HCT116 (cell line): ENCODE measurements at regions not wholly inside any gene's neighbourhood (a gene's known extent, or its start where the extent isn't known, plus 50 kb on each side); places are given as distances from the start of the nearest gene placed in this dataset.

Source experiments
- ATAC-seq: fragments of 200-7000 bp; cut with Tn5 transposase; 2 replicates; pipeline ENCODE4 v1.9.1; 2020; ENCODE audit warnings: mild to moderate bottlenecking, moderate library complexity
- BruUV-seq: library from RNA; stranded (reverse); fragments of 400-500 nt; replicated peaks from 2 replicates; lab custom pipeline; 2021; lab: Mats Ljungman, UMichigan
- CTCF ChIA-PET: fragments of 300-600 bp; sonication (Branson Sonifier 250); formaldehyde crosslinking; loops from one replicate; lab custom pipeline; 2021; ENCODE audit warnings: antibody characterized with exemption; lab: Charles Lee
- POLR2A ChIA-PET: fragments of 300-600, 350-600 bp; sonication (Branson Sonifier 250); formaldehyde crosslinking; loops from one replicate; lab custom pipeline; 2021; ENCODE audit warnings: antibody characterized with exemption; lab: Charles Lee
- RAD21 ChIA-PET, 2 experiments: fragments of 300-600 bp; sonication (Branson Sonifier 250); formaldehyde crosslinking; loops; one replicate each; lab custom pipeline; 2023; ENCODE audit warnings: low total read pairs in 2 of 2; ENCODE audit not compliant: uncharacterized antibody in 2 of 2, unreplicated experiment in 2 of 2, low non-redundant PET in 1 of 2; lab: Charles Lee
- DNase-seq: peaks from one replicate; pipeline ENCODE4 v3.0.0-alpha.2; 2010; ENCODE audit warnings: low read depth, low spot score
- H2AFZ ChIP-seq: fragments of 200-600 bp; shearing (Covaris generic), sonication (generic); 2 replicates; pipeline ENCODE4 v1.6.1; 2017; ENCODE audit warnings: low read depth, mixed run types, mixed read lengths, antibody characterized with exemption, low read length; ENCODE audit not compliant: poor library complexity, severe bottlenecking
- H3K27ac ChIP-seq: 2 replicates; pipeline ENCODE4 v1.5.1; 2012; ENCODE audit warnings: low read depth, low read length
- H3K27me3 ChIP-seq: fragments of 200-600 bp; sonication (generic); 2 replicates; pipeline ENCODE4 v1.6.1; 2016; ENCODE audit warnings: mixed run types, low read length, mixed read lengths; ENCODE audit not compliant: insufficient read depth
- H3K36me3 ChIP-seq, 2 experiments: fragments of 200-500 bp in 1 of 2; fragments of 200-600 bp in 1 of 2; sonication (Bioruptor generic) in 1 of 2; sonication (generic) in 1 of 2; 2 replicates each; pipeline versions ENCODE4 v1.5.1 to v1.6.1; 2014 to 2016; ENCODE audit warnings: low read length in 2 of 2, inconsistent platforms in 1 of 2, mixed read lengths in 1 of 2, mixed run types in 1 of 2; ENCODE audit not compliant: insufficient read depth in 2 of 2, control insufficient read depth in 1 of 2
- H3K4me1 ChIP-seq, 2 experiments: fragments of 200-600 bp in 1 of 2; sonication (generic) in 1 of 2; 2 replicates each; pipeline versions ENCODE4 v1.5.1 to v1.6.1; 2012 to 2017; ENCODE audit warnings: low read length in 2 of 2, inconsistent platforms in 1 of 2, mild to moderate bottlenecking in 1 of 2, mixed read lengths in 1 of 2, mixed run types in 1 of 2, moderate library complexity in 1 of 2; ENCODE audit not compliant: insufficient read depth in 2 of 2, control insufficient read depth in 1 of 2
- H3K4me2 ChIP-seq: fragments of 200-600 bp; sonication (generic); 2 replicates; pipeline ENCODE4 v1.6.1; 2017; ENCODE audit warnings: mixed run types, low read length, mixed read lengths
- H3K4me3 ChIP-seq, 2 experiments: fragments of 200-600 bp in 1 of 2; sonication (generic) in 1 of 2; replicated peaks in 1 of 2; 2 replicates each; pipeline ENCODE4 v1.5.1; 2011 to 2016; ENCODE audit warnings: low read length in 2 of 2, control low read depth in 1 of 2, low read depth in 1 of 2, mild to moderate bottlenecking in 1 of 2, mixed read lengths in 1 of 2, mixed run types in 1 of 2
- H3K79me2 ChIP-seq: fragments of 200-600 bp; sonication (generic); 2 replicates; pipeline ENCODE4 v1.6.1; 2017; ENCODE audit warnings: mild to moderate bottlenecking, mixed run types, low read length, moderate library complexity, mixed read lengths; ENCODE audit not compliant: insufficient read depth
- H3K9ac ChIP-seq: fragments of 200-600 bp; sonication (generic); 2 replicates; pipeline ENCODE4 v1.6.1; 2016; ENCODE audit warnings: low read length, mixed read lengths
- H3K9me2 ChIP-seq: fragments of 200-600 bp; sonication (generic), shearing (Covaris generic); 2 replicates; pipeline ENCODE4 v1.6.1; 2017; ENCODE audit warnings: mixed run types, mild to moderate bottlenecking, moderate library complexity; ENCODE audit not compliant: insufficient read depth
- H3K9me3 ChIP-seq, 2 experiments: fragments of 200-500 bp in 1 of 2; fragments of 200-600 bp in 1 of 2; sonication (Bioruptor generic) in 1 of 2; sonication (generic) in 1 of 2; 2 replicates each; pipeline ENCODE4 v1.6.1; 2014 to 2017; ENCODE audit warnings: low read length in 2 of 2, mixed read lengths in 2 of 2, inconsistent platforms in 1 of 2, low read depth in 1 of 2, mild to moderate bottlenecking in 1 of 2, mixed run types in 1 of 2, moderate library complexity in 1 of 2; ENCODE audit not compliant: control insufficient read depth in 1 of 2, insufficient read depth in 1 of 2
- H4K20me1 ChIP-seq: fragments of 200-600 bp; sonication (generic), shearing (Covaris generic); 2 replicates; pipeline ENCODE4 v1.6.1; 2017; ENCODE audit warnings: mixed run types, mild to moderate bottlenecking, moderate library complexity; ENCODE audit not compliant: insufficient read depth
- CBX3 ChIP-seq: IDR thresholded peaks from 2 replicates; pipeline ENCODE4 v1.6.1; 2012; ENCODE audit warnings: low read depth
- CEBPB ChIP-seq: IDR thresholded peaks from 2 replicates; pipeline ENCODE4 v1.6.1; 2012; ENCODE audit warnings: low read depth
- EGR1 ChIP-seq: IDR thresholded peaks from 2 replicates; pipeline ENCODE4 v1.6.1; 2012; ENCODE audit warnings: low read depth
- EZH2phosphoT487 ChIP-seq: fragments of 200-600 bp; IDR thresholded peaks from 2 replicates; pipeline ENCODE4 v1.6.1; 2018; ENCODE audit warnings: antibody characterized with exemption, borderline replicate concordance
- JUND ChIP-seq: IDR thresholded peaks from 2 replicates; pipeline ENCODE4 v1.6.1; 2012
- POLR2A ChIP-seq: IDR thresholded peaks from 2 replicates; pipeline ENCODE4 v1.7.0; 2011; ENCODE audit warnings: borderline replicate concordance; ENCODE audit not compliant: insufficient read depth, insufficient read length; ENCODE audit errors: extremely low read depth
- POLR2AphosphoS5 ChIP-seq: IDR thresholded peaks from 2 replicates; pipeline ENCODE4 v1.6.1; 2011; ENCODE audit warnings: mild to moderate bottlenecking, low read depth, low read length, moderate library complexity
- RAD21 ChIP-seq: IDR thresholded peaks from 2 replicates; pipeline ENCODE4 v1.6.1; 2012; ENCODE audit warnings: low read depth, mild to moderate bottlenecking
- SIN3A ChIP-seq: IDR thresholded peaks from 2 replicates; pipeline ENCODE4 v1.6.1; 2012; ENCODE audit warnings: low read depth
- ZFX ChIP-seq: fragments of 450-650 bp; IDR thresholded peaks from 2 replicates; pipeline ENCODE4 v1.6.1; 2017
- ZNF274 ChIP-seq: fragments of 200-500 bp; sonication (Bioruptor generic); IDR thresholded peaks from 2 replicates; pipeline ENCODE4 v1.6.1; 2014; ENCODE audit warnings: mild to moderate bottlenecking, low read depth, low read length, inconsistent platforms
- intact Hi-C: fragments of 100-400 bp; cut with micrococcal nuclease; formaldehyde crosslinking; loops from 2 replicates; pipeline ENCODE4 v1.10.0; 2022
- TF ChIP-seq, protein P1 (sequence below), 3 experiments: fragments of 200-600 bp in 1 of 3; sonication (generic) in 1 of 3; IDR thresholded peaks in 2 of 3; conservative IDR thresholded peaks in 1 of 3; 2 replicates each; pipeline ENCODE4 v1.5.1; 2012 to 2017; ENCODE audit warnings: low read depth in 2 of 3, low read length in 2 of 3, antibody characterized with exemption in 1 of 3, borderline replicate concordance in 1 of 3, control low read depth in 1 of 3, mild to moderate bottlenecking in 1 of 3, mixed read lengths in 1 of 3, mixed run types in 1 of 3, moderate library complexity in 1 of 3; ENCODE audit not compliant: insufficient read depth in 1 of 3
- TF ChIP-seq, protein P2 (sequence below): IDR thresholded peaks from 2 replicates; pipeline ENCODE4 v1.6.1; 2012
- TF ChIP-seq, protein P3 (sequence below): IDR thresholded peaks from 2 replicates; pipeline ENCODE4 v1.6.1; 2012; ENCODE audit warnings: low read depth
- TF ChIP-seq, protein P4 (sequence below): IDR thresholded peaks from 2 replicates; pipeline ENCODE4 v1.6.1; 2012

DNA sequence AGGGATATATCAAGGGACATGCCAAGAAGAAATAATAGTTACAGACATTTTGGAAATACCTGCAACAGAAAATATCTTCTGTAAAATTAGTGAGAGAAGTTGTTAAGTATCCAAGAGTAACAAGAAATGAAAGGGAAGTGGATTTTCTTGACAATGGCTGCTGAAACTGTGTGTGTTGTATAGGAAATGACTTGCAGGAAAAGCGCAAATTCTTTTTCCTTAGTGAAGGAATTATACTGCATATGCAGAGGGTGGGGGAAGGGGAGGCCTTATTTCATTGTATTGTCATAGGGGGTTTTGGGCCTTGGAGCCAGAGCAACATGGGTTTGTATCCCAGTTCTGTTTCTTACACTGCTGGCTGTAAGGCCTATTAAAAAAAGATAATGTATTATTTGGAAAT is 84.4 kb upstream of the DDHD1 start:
- Histone ChIP-seq H2AFZ (no peak overlapping the region), H3K9ac (no peak overlapping the region), H3K27me3 (no peaks in the 10 kb centered on the region), H3K9me3 (no peaks in the 10 kb centered on the region), H3K36me3 (no peaks in the 10 kb centered on the region), H3K4me2 (no peak overlapping the region), H3K9me2 (0 out of 2 replicates have a peak, but pooled peaks cover 3% of the 10 kb centered on the region), H3K4me1 (no peaks in the 10 kb centered on the region), H3K4me3 (no peak overlapping the region), H3K79me2 (no peaks in the 10 kb centered on the region), H3K27ac (no peak overlapping the region), H4K20me1 (no peaks in the 10 kb centered on the region)
- no peak for ATAC-seq
- TF ChIP-seq, protein P1, sequence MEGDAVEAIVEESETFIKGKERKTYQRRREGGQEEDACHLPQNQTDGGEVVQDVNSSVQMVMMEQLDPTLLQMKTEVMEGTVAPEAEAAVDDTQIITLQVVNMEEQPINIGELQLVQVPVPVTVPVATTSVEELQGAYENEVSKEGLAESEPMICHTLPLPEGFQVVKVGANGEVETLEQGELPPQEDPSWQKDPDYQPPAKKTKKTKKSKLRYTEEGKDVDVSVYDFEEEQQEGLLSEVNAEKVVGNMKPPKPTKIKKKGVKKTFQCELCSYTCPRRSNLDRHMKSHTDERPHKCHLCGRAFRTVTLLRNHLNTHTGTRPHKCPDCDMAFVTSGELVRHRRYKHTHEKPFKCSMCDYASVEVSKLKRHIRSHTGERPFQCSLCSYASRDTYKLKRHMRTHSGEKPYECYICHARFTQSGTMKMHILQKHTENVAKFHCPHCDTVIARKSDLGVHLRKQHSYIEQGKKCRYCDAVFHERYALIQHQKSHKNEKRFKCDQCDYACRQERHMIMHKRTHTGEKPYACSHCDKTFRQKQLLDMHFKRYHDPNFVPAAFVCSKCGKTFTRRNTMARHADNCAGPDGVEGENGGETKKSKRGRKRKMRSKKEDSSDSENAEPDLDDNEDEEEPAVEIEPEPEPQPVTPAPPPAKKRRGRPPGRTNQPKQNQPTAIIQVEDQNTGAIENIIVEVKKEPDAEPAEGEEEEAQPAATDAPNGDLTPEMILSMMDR (IDR thresholded peaks at IDR 0.05 in 2 of 3, conservative IDR thresholded peaks at IDR 0.05 in 1 of 3; ENCODE audit: borderline replicate concordance in 1 of 3, insufficient read depth in 1 of 3, low read depth in 2 of 3, low read length in 2 of 3) = no peak
- TF ChIP-seq, protein P2, sequence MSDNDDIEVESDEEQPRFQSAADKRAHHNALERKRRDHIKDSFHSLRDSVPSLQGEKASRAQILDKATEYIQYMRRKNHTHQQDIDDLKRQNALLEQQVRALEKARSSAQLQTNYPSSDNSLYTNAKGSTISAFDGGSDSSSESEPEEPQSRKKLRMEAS = no peak
- TF ChIP-seq ZFX = no peak
- TF ChIP-seq SIN3A = no peak
- intact Hi-C loops = no loop called here
- POLR2A ChIA-PET = no interaction called here
- no TSS peak for BruUV-seq
- no peak for DNase-seq
- RAD21 ChIA-PET = no interaction called here
- CTCF ChIA-PET = no interaction called here

DNA sequence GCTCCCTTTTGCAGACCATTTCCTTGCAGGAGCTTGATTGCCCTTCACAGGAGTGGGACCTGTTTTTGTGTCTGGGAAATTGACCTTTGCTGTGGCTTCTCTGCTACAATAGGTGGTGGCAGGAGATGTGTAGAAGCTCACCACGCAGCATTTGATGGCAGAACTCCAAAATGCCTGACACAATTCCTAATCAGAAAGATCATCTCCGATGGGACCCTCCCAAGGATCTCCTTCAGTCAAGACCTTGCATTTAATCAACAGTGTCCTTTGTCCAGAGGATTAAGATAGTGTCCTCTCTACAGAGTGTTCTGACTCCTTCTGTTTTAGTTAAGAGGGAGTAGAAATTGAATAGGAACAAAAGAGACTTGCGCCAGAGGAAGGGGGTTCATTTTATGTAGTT is 83.6 kb upstream of the DDHD1 start:
- Histone ChIP-seq H3K4me3 (no peak overlapping the region), H2AFZ (no peak overlapping the region), H3K9me3 (no peaks in the 10 kb centered on the region), H3K79me2 (no peaks in the 10 kb centered on the region), H3K9ac (no peak overlapping the region)
- no TSS peak for BruUV-seq
- no peak for ATAC-seq
- POLR2A ChIA-PET = no interaction called here
- TF ChIP-seq, protein P3, sequence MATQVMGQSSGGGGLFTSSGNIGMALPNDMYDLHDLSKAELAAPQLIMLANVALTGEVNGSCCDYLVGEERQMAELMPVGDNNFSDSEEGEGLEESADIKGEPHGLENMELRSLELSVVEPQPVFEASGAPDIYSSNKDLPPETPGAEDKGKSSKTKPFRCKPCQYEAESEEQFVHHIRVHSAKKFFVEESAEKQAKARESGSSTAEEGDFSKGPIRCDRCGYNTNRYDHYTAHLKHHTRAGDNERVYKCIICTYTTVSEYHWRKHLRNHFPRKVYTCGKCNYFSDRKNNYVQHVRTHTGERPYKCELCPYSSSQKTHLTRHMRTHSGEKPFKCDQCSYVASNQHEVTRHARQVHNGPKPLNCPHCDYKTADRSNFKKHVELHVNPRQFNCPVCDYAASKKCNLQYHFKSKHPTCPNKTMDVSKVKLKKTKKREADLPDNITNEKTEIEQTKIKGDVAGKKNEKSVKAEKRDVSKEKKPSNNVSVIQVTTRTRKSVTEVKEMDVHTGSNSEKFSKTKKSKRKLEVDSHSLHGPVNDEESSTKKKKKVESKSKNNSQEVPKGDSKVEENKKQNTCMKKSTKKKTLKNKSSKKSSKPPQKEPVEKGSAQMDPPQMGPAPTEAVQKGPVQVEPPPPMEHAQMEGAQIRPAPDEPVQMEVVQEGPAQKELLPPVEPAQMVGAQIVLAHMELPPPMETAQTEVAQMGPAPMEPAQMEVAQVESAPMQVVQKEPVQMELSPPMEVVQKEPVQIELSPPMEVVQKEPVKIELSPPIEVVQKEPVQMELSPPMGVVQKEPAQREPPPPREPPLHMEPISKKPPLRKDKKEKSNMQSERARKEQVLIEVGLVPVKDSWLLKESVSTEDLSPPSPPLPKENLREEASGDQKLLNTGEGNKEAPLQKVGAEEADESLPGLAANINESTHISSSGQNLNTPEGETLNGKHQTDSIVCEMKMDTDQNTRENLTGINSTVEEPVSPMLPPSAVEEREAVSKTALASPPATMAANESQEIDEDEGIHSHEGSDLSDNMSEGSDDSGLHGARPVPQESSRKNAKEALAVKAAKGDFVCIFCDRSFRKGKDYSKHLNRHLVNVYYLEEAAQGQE = no peak
- TF ChIP-seq POLR2AphosphoS5 (no peak), ZFX (no peak), ZNF274 (no peak), POLR2A (no peak), CBX3 (no peak), JUND (no peak), CEBPB (no peak), EGR1 (no peak), RAD21 (no peak), EZH2phosphoT487 (no peak)
- TF ChIP-seq, protein P4, sequence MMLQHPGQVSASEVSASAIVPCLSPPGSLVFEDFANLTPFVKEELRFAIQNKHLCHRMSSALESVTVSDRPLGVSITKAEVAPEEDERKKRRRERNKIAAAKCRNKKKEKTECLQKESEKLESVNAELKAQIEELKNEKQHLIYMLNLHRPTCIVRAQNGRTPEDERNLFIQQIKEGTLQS = no peak
- TF ChIP-seq, all 23 proteins: peak for 0
- Histone ChIP-seq H3K36me3 (no peaks in the 10 kb centered on the region), H4K20me1 (no peaks in the 10 kb centered on the region), H3K9me2 (0 out of 2 replicates have a peak, but pooled peaks cover 3% of the 10 kb centered on the region), H3K27me3 (no peaks in the 10 kb centered on the region), H3K27ac (no peak overlapping the region), H3K4me1 (no peaks in the 10 kb centered on the region), H3K4me2 (no peak overlapping the region)
- DNase-seq = no peak
- intact Hi-C loops = no loop called here
- ChIA-PET CTCF (no interaction called here), RAD21 (no interaction called here)
